HG03280 (cell line): ENCODE measurements at regions not wholly inside any gene's neighbourhood (a gene's known extent, or its start where the extent isn't known, plus 50 kb on each side); places are given as distances from the start of the nearest gene placed in this dataset.

Experiments
- ATAC-seq: cut with Tn5 transposase; IDR thresholded peaks from one replicate; pipeline ENCODE4 v1.9.1; 2021; ENCODE audit warnings: mild to moderate bottlenecking, moderate library complexity; ENCODE audit not compliant: unreplicated experiment

GRCh38 chr4:181951265-181951664 lies 291.9 kb upstream of the TENM3 start:
- no peak for ATAC-seq

GRCh38 chr4:181952478-181952877 lies 290.7 kb upstream of the TENM3 start:
- ATAC-seq: no peak

- ATAC-seq: no peak
These were observed 286.7 kb upstream of the TENM3 start for GRCh38 chr4:181956512-181956911.

- ATAC-seq: no peak
These were observed 286.1 kb upstream of the TENM3 start for GRCh38 chr4:181957088-181957487.

- ATAC-seq: no peak
These were observed 284.8 kb upstream of the TENM3 start for GRCh38 chr4:181958446-181958845.

- no peak for ATAC-seq
These were observed 284.1 kb upstream of the TENM3 start for GRCh38 chr4:181959121-181959520.

GRCh38 chr4:181960384-181960783 lies 282.8 kb upstream of the TENM3 start:
- no peak for ATAC-seq

GRCh38 chr4:181962321-181962720 lies 280.9 kb upstream of the TENM3 start:
- no peak for ATAC-seq

GRCh38 chr4:181964731-181965130 lies 278.5 kb upstream of the TENM3 start:
- no peak for ATAC-seq

GRCh38 chr4:181966104-181966551 lies 277.1 kb upstream of the TENM3 start:
- no peak for ATAC-seq

GRCh38 chr4:181967401-181967800 lies 275.8 kb upstream of the TENM3 start:
- ATAC-seq: no peak

GRCh38 chr4:181968371-181968770 lies 274.8 kb upstream of the TENM3 start:
- ATAC-seq: no peak

GRCh38 chr4:181969151-181969550 lies 274.1 kb upstream of the TENM3 start:
- ATAC-seq: no peak

- ATAC-seq: no peak
These were observed 272.8 kb upstream of the TENM3 start for GRCh38 chr4:181970366-181970765.

GRCh38 chr4:181971411-181971810 lies 271.8 kb upstream of the TENM3 start:
- ATAC-seq: no peak

GRCh38 chr4:181971973-181972372 lies 271.2 kb upstream of the TENM3 start:
- no peak for ATAC-seq

GRCh38 chr4:181976764-181977163 lies 266.4 kb upstream of the TENM3 start:
- no peak for ATAC-seq

GRCh38 chr4:181982437-181982836 lies 260.8 kb upstream of the TENM3 start:
- no peak for ATAC-seq

GRCh38 chr4:181982856-181983255 lies 260.3 kb upstream of the TENM3 start:
- ATAC-seq: no peak

GRCh38 chr4:181987392-181987791 lies 255.8 kb upstream of the TENM3 start:
- ATAC-seq: no peak

- ATAC-seq: no peak
These were observed 254.1 kb upstream of the TENM3 start for GRCh38 chr4:181989071-181989470.

GRCh38 chr4:181991369-181992108 lies 251.7 kb upstream of the TENM3 start:
- no peak for ATAC-seq
